ENCODE measurements at regions not wholly inside any gene's neighbourhood (a gene's known extent, or its start where the extent isn't known, plus 50 kb on each side); places are given as distances from the start of the nearest gene placed in this dataset.

GRCh38 chr4:136651278-136651667 is 881.0 kb downstream of the PCDH18 start:
- Mint-ChIP-seq H3K36me3 (ENCODE audit: low read depth) (no peaks in the 10 kb centered on the region), H3K9me3 (peaks cover 30% of the 10 kb centered on the region), H3K27me3 (ENCODE audit: insufficient read depth) (no peaks in the 10 kb centered on the region), H3K27ac (no peak overlapping the region), H3K4me3 (no peak overlapping the region), H3K4me1 (ENCODE audit: low read depth) (no peaks in the 10 kb centered on the region)
- no peak for TF ChIP-seq CTCF (IDR thresholded peaks at IDR 0.05)
- DNase-seq, result no peak

- H3K4me3 Mint-ChIP-seq, result no peak overlapping the region
- H3K4me1 Mint-ChIP-seq (ENCODE audit: low read depth), result no peaks in the 10 kb centered on the region
- peaks cover 30% of the 10 kb centered on the region for H3K9me3 Mint-ChIP-seq
- no peak for TF ChIP-seq CTCF (IDR thresholded peaks at IDR 0.05)
- H3K27ac Mint-ChIP-seq, result no peak overlapping the region
- DNase-seq, result no peak
- H3K27me3 Mint-ChIP-seq (ENCODE audit: insufficient read depth), result no peaks in the 10 kb centered on the region
- H3K36me3 Mint-ChIP-seq (ENCODE audit: low read depth), result no peaks in the 10 kb centered on the region
Measured at GRCh38 chr4:136650541-136651277, 881.6 kb downstream of the PCDH18 start.

- no peak for TF ChIP-seq CTCF (IDR thresholded peaks at IDR 0.05)
- Mint-ChIP-seq H3K27me3 (ENCODE audit: insufficient read depth) (no peaks in the 10 kb centered on the region), H3K36me3 (ENCODE audit: low read depth) (no peaks in the 10 kb centered on the region), H3K27ac (no peak overlapping the region), H3K4me3 (no peak overlapping the region), H3K9me3 (peaks cover 34% of the 10 kb centered on the region), H3K4me1 (ENCODE audit: low read depth) (no peaks in the 10 kb centered on the region)
- no peak for DNase-seq
Measured at GRCh38 chr4:136644279-136644678, 888.0 kb downstream of the PCDH18 start.

- peaks cover 37% of the 10 kb centered on the region for H3K9me3 Mint-ChIP-seq
- H3K27me3 Mint-ChIP-seq (ENCODE audit: insufficient read depth), result no peaks in the 10 kb centered on the region
- H3K27ac Mint-ChIP-seq, result no peak overlapping the region
- DNase-seq, result no peak
- no peaks in the 10 kb centered on the region for H3K4me1 Mint-ChIP-seq (ENCODE audit: low read depth)
- H3K36me3 Mint-ChIP-seq (ENCODE audit: low read depth), result no peaks in the 10 kb centered on the region
- TF ChIP-seq CTCF (IDR thresholded peaks at IDR 0.05), result no peak
- no peak overlapping the region for H3K4me3 Mint-ChIP-seq
Measured at GRCh38 chr4:136643416-136643815, 888.9 kb downstream of the PCDH18 start.

GRCh38 chr4:136637071-136637777 is 895.1 kb downstream of the PCDH18 start:
- H3K36me3 Mint-ChIP-seq (ENCODE audit: low read depth), result no peaks in the 10 kb centered on the region
- TF ChIP-seq CTCF (IDR thresholded peaks at IDR 0.05), result peak; percentile 41; the same call in 1 of the 2 replicates
- no peak for DNase-seq
- no peaks in the 10 kb centered on the region for H3K4me1 Mint-ChIP-seq (ENCODE audit: low read depth)
- H3K9me3 Mint-ChIP-seq, result peaks cover 32% of the 10 kb centered on the region
- no peaks in the 10 kb centered on the region for H3K27me3 Mint-ChIP-seq (ENCODE audit: insufficient read depth)
- H3K4me3 Mint-ChIP-seq, result no peak overlapping the region
- no peak overlapping the region for H3K27ac Mint-ChIP-seq

All from HFFc6 (cell line).